ENCODE measurements at regions not wholly inside any gene's neighbourhood (a gene's known extent, or its start where the extent isn't known, plus 50 kb on each side); places are given as distances from the start of the nearest gene placed in this dataset.

DNA sequence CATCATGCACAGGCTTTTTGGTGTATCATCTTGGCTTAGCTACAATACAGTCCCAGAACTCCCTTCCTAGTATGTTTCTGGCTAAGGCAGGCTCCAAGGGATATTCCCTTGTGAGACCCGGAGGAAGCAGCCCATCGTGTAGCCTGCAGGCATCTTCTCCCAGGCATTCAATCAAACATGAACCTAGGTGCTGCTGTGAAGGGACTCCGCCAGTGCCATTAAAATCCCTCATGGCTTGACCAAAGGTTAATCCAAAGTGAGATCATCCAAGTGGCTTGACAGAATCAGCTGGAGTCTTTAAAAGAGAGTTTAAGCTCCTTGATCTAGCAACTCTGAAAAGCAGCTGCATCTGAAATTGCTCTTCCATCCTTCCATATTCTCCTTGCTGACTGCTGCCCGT is 333.9 kb downstream of the DIRAS2 start:
- Mint-ChIP-seq H3K27me3 (ENCODE audit: low read depth, poor library complexity) (peaks cover 12% of the 10 kb centered on the region), H3K36me3 (ENCODE audit: low read depth) (no peaks in the 10 kb centered on the region), H3K9me3 (no peaks in the 10 kb centered on the region), H3K4me1 (peaks cover 24% of the 10 kb centered on the region), H3K4me3 (no peak overlapping the region), H3K27ac (no peak overlapping the region)
- TF ChIP-seq, protein P1, sequence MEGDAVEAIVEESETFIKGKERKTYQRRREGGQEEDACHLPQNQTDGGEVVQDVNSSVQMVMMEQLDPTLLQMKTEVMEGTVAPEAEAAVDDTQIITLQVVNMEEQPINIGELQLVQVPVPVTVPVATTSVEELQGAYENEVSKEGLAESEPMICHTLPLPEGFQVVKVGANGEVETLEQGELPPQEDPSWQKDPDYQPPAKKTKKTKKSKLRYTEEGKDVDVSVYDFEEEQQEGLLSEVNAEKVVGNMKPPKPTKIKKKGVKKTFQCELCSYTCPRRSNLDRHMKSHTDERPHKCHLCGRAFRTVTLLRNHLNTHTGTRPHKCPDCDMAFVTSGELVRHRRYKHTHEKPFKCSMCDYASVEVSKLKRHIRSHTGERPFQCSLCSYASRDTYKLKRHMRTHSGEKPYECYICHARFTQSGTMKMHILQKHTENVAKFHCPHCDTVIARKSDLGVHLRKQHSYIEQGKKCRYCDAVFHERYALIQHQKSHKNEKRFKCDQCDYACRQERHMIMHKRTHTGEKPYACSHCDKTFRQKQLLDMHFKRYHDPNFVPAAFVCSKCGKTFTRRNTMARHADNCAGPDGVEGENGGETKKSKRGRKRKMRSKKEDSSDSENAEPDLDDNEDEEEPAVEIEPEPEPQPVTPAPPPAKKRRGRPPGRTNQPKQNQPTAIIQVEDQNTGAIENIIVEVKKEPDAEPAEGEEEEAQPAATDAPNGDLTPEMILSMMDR (IDR thresholded peaks at IDR 0.05) = no peak
- DNase-seq = no peak

DNA sequence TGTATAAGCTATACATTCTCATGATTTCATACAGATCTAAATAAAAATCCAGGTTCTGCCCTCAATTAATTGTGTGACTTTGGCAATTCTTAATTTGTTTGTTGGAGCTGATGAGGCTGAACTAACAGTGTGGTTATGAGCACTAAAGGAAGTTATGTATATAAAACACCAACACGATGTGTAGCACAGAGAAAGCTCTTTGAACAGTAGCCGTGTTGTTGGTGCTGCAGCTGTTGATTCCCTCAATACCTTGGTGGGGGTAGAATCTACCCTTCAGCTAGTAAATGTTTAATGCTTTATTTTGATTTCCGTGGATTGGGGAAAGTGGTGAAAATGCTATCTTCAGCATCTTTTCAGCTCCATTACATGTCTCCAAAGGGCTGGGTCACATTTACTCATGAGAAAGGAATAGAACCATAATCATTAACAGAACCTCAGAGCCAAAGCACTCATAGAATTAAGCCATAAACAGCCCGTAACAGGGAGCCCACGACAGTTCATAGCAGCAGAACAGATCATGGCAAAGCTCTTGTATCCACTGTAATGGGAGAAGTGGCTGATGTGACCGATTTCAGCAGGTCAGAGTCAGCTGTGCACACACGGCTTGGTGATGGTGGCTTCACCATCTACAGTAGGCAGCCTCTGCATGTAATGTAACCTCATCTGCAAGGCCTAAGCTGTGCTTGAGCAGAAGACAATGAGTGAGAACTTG is 332.7 kb downstream of the DIRAS2 start:
- H3K27ac Mint-ChIP-seq = no peak overlapping the region
- no peak for DNase-seq
- no peak overlapping the region for H3K4me3 Mint-ChIP-seq

DNA sequence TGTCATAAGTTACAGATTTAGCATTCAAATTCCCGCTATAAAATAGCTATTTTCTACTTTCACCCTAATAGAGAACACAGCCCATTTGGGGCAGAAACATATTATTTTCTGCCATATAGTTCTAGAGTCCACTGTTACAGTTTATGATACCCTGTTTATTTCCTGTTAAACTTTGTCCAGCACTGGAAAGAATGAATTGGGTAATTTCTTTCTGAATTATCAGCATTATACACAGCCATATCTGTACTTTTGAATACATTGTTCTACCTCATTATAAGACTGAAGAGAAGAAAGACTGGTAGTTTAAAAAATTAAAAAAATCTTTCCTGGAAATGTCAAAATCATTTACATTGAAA is 332.1 kb downstream of the DIRAS2 start:
- no peaks in the 10 kb centered on the region for H3K9me3 Mint-ChIP-seq
- no peak for DNase-seq
- TF ChIP-seq, protein P1 (IDR thresholded peaks at IDR 0.05) = no peak
- peaks cover 24% of the 10 kb centered on the region for H3K4me1 Mint-ChIP-seq
- H3K36me3 Mint-ChIP-seq (ENCODE audit: low read depth) = no peaks in the 10 kb centered on the region
- H3K27ac Mint-ChIP-seq = no peak overlapping the region
- H3K27me3 Mint-ChIP-seq (ENCODE audit: low read depth, poor library complexity) = peaks cover 8% of the 10 kb centered on the region
- H3K4me3 Mint-ChIP-seq = no peak overlapping the region

More for the DNA sequence above, 332.7 kb downstream of the DIRAS2 start:
- TF ChIP-seq, protein P1 (IDR thresholded peaks at IDR 0.05) = no peak
- Mint-ChIP-seq H3K27me3 (ENCODE audit: low read depth, poor library complexity) (peaks cover 8% of the 10 kb centered on the region), H3K4me1 (peaks cover 24% of the 10 kb centered on the region), H3K9me3 (no peaks in the 10 kb centered on the region), H3K36me3 (ENCODE audit: low read depth) (no peaks in the 10 kb centered on the region)

DNA sequence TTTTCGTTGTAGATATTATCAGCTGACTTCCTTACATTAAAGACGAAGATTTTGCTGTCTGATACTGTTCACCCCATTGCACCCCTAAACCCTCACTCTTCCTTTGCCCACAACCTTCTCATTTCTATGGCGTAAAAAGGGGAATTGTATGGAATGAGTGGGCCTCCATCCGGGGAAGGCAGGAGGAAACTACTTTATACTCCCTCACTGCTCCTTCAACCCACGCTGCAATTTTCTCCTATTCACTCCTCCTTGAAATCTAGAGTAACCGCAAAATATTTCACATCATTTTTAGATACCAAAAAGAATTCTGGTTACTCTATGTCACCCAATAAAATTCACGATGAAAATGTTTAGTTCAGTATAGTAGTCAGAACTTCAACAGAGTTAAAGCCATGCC is 330.8 kb downstream of the DIRAS2 start:
- no peak for DNase-seq
- Mint-ChIP-seq H3K9me3 (no peaks in the 10 kb centered on the region), H3K4me1 (peaks cover 13% of the 10 kb centered on the region), H3K36me3 (ENCODE audit: low read depth) (no peaks in the 10 kb centered on the region), H3K27me3 (ENCODE audit: low read depth, poor library complexity) (peaks cover 8% of the 10 kb centered on the region), H3K4me3 (no peak overlapping the region), H3K27ac (no peak overlapping the region)
- TF ChIP-seq, protein P1 (IDR thresholded peaks at IDR 0.05) = no peak

DNA sequence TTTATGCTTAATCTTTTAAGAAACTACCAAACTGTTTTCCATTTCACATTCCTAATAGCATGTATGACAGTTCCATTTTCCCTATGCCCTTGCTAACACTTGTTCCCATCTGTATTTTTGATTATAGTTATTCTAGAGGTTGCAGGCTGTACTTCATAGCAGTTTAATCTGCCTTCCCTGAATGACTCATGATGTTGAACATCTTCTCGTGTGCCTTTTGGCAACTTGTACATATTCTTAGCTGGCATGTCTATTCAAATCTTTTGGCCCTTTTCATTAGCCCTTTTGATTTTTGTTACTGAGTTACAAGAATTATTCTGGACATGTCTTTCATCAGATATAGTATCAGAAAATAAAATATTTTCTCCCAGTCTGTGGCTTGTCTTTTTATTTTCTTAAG is 320.3 kb downstream of the DIRAS2 start:
- no peaks in the 10 kb centered on the region for H3K9me3 Mint-ChIP-seq
- H3K4me1 Mint-ChIP-seq = no peaks in the 10 kb centered on the region
- no peak overlapping the region for H3K4me3 Mint-ChIP-seq
- DNase-seq = no peak
- no peaks in the 10 kb centered on the region for H3K36me3 Mint-ChIP-seq (ENCODE audit: low read depth)
- H3K27me3 Mint-ChIP-seq (ENCODE audit: low read depth, poor library complexity) = no peaks in the 10 kb centered on the region
- no peak overlapping the region for H3K27ac Mint-ChIP-seq
- TF ChIP-seq, protein P1 (IDR thresholded peaks at IDR 0.05) = no peak
